Left kidney (tissue), 1 donor: ENCODE measurements at regions not wholly inside any gene's neighbourhood (a gene's known extent, or its start where the extent isn't known, plus 50 kb on each side); places are given as distances from the start of the nearest gene placed in this dataset.

Experiments
- DNase-seq: peaks from one replicate; pipeline ENCODE4 v3.0.0-alpha.2; 2013

- DNase-seq, result no peak
Observed at GRCh38 chr5:135662061-135662481, 83.3 kb upstream of the CXCL14 start.

DNA sequence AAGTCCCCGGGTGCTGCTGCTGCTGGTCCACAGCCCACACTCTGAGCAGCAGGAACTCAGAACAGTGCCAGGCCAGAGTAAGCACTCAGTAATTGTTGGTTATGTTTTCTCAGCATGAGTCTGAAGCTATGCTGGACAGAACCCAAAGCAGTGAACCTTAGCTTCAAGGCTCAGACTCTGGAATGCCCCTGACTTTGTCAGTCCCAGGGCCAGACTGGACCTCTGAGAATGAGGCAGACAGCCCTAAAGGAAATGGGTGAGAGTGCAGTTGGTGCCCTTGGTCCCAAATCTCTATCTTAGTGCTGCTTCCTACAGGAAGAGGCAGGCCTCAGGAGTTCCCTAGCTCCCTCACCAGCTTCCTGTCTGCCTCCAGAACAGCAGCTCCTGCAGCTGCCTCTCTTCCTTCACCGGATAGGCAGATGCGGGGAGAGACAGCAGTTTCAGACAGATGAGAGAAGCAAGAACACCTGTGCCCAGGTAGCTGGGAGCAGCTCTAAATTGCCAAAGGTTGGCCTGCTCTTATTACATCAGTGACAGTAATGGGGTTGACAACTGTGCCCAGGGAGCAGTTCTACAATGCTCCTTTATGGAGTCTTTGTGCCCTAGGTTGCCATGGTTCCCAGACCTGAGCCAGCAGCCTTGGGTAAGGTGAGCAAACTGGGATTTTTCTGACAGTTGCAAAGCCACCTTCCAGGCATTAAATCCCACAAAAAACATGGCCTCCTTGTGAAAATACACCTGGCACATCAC lies 82.2 kb upstream of the CXCL14 start:
- peak; percentile 17 for DNase-seq

GRCh38 chr5:135657536-135658305 lies 78.9 kb upstream of the CXCL14 start:
- DNase-seq, result no peak

DNA sequence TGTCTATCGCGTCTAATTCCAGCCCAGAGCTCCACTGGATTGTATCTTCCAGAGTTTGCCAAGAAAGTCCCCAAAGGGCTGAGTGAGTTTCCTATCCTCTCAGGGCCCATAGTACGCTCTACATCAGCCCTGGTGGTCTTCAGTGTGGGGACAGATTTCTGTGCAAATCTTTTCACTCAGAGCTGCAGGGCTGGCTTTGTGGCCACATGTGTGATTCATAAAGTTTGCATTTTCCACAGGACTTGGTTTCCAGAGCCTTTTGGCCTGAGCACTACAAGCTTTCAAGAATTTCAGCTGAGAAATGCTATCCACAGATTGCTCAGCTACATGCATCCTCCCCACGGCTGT lies 76.7 kb upstream of the CXCL14 start:
- no peak for DNase-seq

- DNase-seq, result no peak
Observed at GRCh38 chr5:135654761-135655467, 76.1 kb upstream of the CXCL14 start.

- no peak for DNase-seq
Observed at GRCh38 chr5:135651156-135651555, 72.4 kb upstream of the CXCL14 start.

DNA sequence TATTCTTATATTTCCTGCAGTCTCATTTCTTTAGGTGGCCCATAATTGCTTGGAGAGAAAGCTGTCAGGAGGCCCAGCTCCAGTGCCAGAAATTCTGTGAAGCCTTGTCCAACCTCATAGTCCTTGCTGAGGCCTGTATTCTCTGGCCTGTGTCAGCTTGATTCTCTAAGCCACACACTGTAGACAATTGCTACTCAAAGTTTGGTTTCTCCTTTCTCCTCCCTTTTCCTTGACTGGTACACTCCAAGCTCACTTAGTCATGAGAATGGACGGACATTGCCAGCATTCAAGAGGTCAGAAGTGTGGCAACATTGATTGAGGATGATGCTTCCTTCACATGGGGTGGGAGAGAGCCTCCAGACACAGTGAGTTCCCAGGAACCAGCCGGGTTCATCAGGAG lies 71.3 kb upstream of the CXCL14 start:
- no peak for DNase-seq

- no peak for DNase-seq
Observed at GRCh38 chr5:135649435-135649834, 70.6 kb upstream of the CXCL14 start.

- DNase-seq, result no peak
Observed at GRCh38 chr5:135648116-135648515, 69.3 kb upstream of the CXCL14 start.

GRCh38 chr5:135645336-135646180 lies 66.8 kb upstream of the CXCL14 start:
- no peak for DNase-seq

DNA sequence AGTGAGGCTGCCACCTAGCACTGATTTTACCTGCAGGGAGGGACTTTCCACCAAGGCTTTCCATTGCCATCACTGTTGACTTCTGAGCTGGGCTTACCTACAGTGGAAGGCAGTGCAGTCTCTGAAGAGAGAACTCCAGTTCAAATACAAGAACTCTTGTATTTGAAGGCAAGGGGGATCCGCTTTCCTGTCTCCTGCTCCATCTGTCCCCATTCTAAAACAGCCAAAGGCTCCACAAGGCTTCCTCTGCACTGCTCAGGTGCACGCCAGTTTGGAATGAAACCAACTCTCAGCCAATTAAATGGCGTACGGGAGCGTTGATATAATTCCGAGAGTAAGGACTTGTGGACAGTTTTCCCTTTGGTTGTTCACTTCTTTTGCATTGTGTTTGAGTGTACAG lies 66.0 kb upstream of the CXCL14 start:
- DNase-seq, result no peak

GRCh38 chr5:135643881-135644766 lies 65.3 kb upstream of the CXCL14 start:
- DNase-seq, result no peak

DNA sequence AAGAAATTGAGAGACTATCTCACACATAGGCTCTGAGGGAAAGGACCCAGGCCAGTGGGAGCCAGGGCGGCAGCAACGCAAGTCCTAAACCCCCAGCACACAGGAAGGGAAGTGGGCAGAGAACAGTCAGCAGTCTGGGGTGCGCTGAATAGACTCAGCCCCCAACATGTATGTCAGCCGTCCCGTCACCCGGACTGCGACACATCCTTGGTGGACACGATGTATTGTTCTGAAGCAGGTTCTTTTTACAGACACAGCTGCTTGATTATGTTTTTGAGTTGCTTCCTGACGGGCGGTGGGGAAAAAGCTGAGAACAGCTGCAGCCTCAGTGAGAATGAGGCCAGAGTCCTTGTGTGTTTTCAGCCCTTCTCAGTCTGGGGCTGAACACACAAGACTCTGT lies 64.1 kb upstream of the CXCL14 start:
- no peak for DNase-seq

DNA sequence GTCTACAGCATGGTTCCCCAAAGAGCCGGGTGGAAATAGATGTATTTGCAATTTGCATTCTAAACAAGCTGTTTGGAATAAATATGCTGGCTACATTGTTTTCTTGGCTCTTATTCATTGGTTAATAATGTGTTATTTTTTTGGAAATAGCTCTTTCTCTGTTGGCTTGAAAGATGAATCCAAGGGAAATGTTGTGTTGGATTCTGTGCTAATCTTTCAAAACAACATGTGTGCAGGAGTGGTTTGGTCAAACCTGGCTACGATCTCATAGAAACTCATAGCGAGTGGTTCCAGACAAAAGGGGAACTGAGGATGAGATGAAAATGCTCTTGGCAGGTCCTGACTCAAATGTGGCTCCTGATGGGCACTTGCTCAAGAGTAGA lies 63.7 kb upstream of the CXCL14 start:
- no peak for DNase-seq

GRCh38 chr5:135641734-135642487 lies 63.1 kb upstream of the CXCL14 start:
- no peak for DNase-seq

GRCh38 chr5:135641319-135641718 lies 62.5 kb upstream of the CXCL14 start:
- no peak for DNase-seq

DNA sequence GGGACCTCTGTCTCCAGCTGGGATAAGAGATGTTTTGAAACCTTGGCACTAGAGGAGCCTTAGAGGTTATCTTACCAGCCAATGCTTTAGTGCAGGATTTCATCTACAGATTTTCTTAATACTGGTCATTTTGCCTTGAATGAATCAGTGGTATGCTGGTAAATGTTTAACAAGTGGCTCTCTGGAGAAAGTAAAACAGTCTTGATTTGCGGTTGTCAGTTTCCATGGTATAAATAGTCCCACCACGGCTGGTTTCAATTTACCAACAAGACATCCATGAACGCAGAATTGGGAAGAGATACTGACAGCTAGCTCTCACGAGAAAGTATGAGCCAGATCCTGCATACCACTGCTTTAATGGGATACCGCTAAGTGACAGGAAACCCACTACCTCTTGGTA lies 56.7 kb upstream of the CXCL14 start:
- DNase-seq, result peak; percentile 14

DNA sequence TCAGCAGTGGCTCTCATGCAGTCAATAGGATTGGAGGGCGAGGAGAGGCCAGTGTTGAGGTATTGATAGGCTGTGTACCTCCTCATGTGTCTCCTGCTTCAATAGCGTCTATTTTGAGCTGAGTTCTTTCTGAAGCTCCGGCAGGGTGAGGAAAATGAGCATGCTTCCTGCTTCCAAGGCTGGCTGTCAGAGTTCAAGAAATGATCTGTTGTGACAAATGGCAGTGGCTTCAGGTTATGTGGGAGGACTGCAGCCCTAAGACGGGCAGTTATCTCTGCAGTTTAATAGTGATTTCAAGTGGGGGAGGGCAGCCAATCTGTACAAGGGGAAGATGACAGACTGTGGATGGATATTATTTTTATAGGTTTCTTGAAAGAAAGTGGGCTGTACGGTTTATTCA lies 54.0 kb upstream of the CXCL14 start:
- DNase-seq, result no peak

GRCh38 chr5:135631391-135631790 lies 52.6 kb upstream of the CXCL14 start:
- DNase-seq, result no peak

GRCh38 chr5:135629666-135630065 lies 50.9 kb upstream of the CXCL14 start:
- DNase-seq, result no peak
